Neural progenitor cell (in vitro differentiated cells): ENCODE measurements at regions not wholly inside any gene's neighbourhood (a gene's known extent, or its start where the extent isn't known, plus 50 kb on each side); places are given as distances from the start of the nearest gene placed in this dataset.
A peak's percentile ranks its signal among the peaks of the same experiment; 100 is the strongest.

Experiments used
- DNase-seq: peaks from one replicate; pipeline ENCODE4 v3.0.0-alpha.2; 2016; ENCODE audit warnings: low spot score
- H2AFZ ChIP-seq: fragments of 200-600 bp; sonication (generic); replicated peaks from 2 replicates; pipeline ENCODE4 v1.6.1; 2016; ENCODE audit warnings: antibody characterized with exemption
- H3F3A ChIP-seq: fragments of 200-600 bp; sonication (generic); 2 replicates; pipeline ENCODE4 v1.6.1; 2016; ENCODE audit warnings: antibody characterized with exemption, low read depth
- H3K27ac ChIP-seq: fragments of 200-600 bp; sonication (generic); 2 replicates; pipeline ENCODE4 v1.5.1; 2016; ENCODE audit warnings: mild to moderate bottlenecking
- H3K27me3 ChIP-seq: fragments of 200-600 bp; sonication (generic); 2 replicates; pipeline ENCODE4 v1.6.1; 2016; ENCODE audit warnings: mild to moderate bottlenecking, moderate library complexity
- H3K36me3 ChIP-seq: fragments of 200-600 bp; sonication (generic); 2 replicates; pipeline ENCODE4 v1.5.1; 2016
- H3K4me1 ChIP-seq: fragments of 200-600 bp; sonication (generic); 2 replicates; pipeline ENCODE4 v1.6.1; 2016; ENCODE audit warnings: mixed run types
- H3K4me2 ChIP-seq: fragments of 200-600 bp; sonication (generic); 2 replicates; pipeline ENCODE4 v1.6.1; 2016
- H3K4me3 ChIP-seq: fragments of 200-600 bp; sonication (generic); 2 replicates; pipeline ENCODE4 v1.5.1; 2016
- H3K79me2 ChIP-seq: fragments of 200-600 bp; sonication (generic); 2 replicates; pipeline ENCODE4 v1.6.1; 2016; ENCODE audit warnings: low read depth
- H3K9ac ChIP-seq: fragments of 200-600 bp; sonication (generic); 2 replicates; pipeline ENCODE4 v1.6.1; 2016
- H3K9me3 ChIP-seq: fragments of 200-600 bp; sonication (generic); 2 replicates; pipeline ENCODE4 v1.5.1; 2016; ENCODE audit warnings: low read depth
- H4K20me1 ChIP-seq: fragments of 200-600 bp; sonication (generic); 2 replicates; pipeline ENCODE4 v1.6.1; 2016; ENCODE audit warnings: low read depth
- H3K27ac Mint-ChIP-seq: 3 replicates; pipeline ENCODE4 v1.8.0; 2021; ENCODE audit warnings: mixed read lengths
- H3K27me3 Mint-ChIP-seq: 2 replicates; pipeline ENCODE4 v1.8.0; 2022; ENCODE audit warnings: low read depth, mild to moderate bottlenecking, inconsistent platforms, moderate library complexity, mixed read lengths; ENCODE audit not compliant: insufficient read depth
- H3K36me3 Mint-ChIP-seq: 3 replicates; pipeline ENCODE4 v1.8.0; 2021; ENCODE audit warnings: mixed read lengths
- H3K4me1 Mint-ChIP-seq: 3 replicates; pipeline ENCODE4 v1.8.0; 2021; ENCODE audit warnings: mixed read lengths
- H3K4me3 Mint-ChIP-seq: 3 replicates; pipeline ENCODE4 v1.8.0; 2021; ENCODE audit warnings: mild to moderate bottlenecking, moderate library complexity, mixed read lengths
- H3K9me3 Mint-ChIP-seq: 3 replicates; pipeline ENCODE4 v1.8.0; 2020; ENCODE audit warnings: mixed read lengths
- CTCF ChIP-seq: fragments of 200-600 bp; sonication (generic); IDR thresholded peaks from 2 replicates; pipeline ENCODE4 v1.5.1; 2017; ENCODE audit warnings: antibody characterized with exemption, mild to moderate bottlenecking
- EZH2 ChIP-seq: fragments of 200-600 bp; sonication (generic); IDR thresholded peaks from 2 replicates; pipeline ENCODE4 v1.6.1; 2017; ENCODE audit warnings: antibody characterized with exemption, mild to moderate bottlenecking, moderate library complexity
- EZH2phosphoT487 ChIP-seq: fragments of 200-600 bp; sonication (generic); IDR thresholded peaks from 2 replicates; pipeline ENCODE4 v1.6.1; 2017; ENCODE audit warnings: antibody characterized with exemption

- no peak overlapping the region for H3K4me2 ChIP-seq
- peaks cover 3% of the 10 kb centered on the region for H3K27me3 Mint-ChIP-seq
- no peak overlapping the region for H3K4me3 ChIP-seq
- H4K20me1 ChIP-seq = no peaks in the 10 kb centered on the region
- TF ChIP-seq EZH2phosphoT487 (no peak), CTCF (no peak), EZH2 (no peak)
- no peaks in the 10 kb centered on the region for H3K9me3 Mint-ChIP-seq
- H3K27ac Mint-ChIP-seq = no peak overlapping the region
- H3K36me3 Mint-ChIP-seq = no peaks in the 10 kb centered on the region
- H2AFZ ChIP-seq = no peak overlapping the region
- no peaks in the 10 kb centered on the region for H3K36me3 ChIP-seq
- H3K27me3 ChIP-seq = no peaks in the 10 kb centered on the region
- no peak overlapping the region for H3K27ac ChIP-seq
- no peaks in the 10 kb centered on the region for H3K4me1 ChIP-seq
- no peaks in the 10 kb centered on the region for H3K9me3 ChIP-seq
- no peaks in the 10 kb centered on the region for H3F3A ChIP-seq
- no peaks in the 10 kb centered on the region for H3K4me1 Mint-ChIP-seq
- DNase-seq = no peak
- no peak overlapping the region for H3K9ac ChIP-seq
- no peaks in the 10 kb centered on the region for H3K79me2 ChIP-seq
- no peak overlapping the region for H3K4me3 Mint-ChIP-seq
These were observed 157.6 kb downstream of the MCHR2 start for GRCh38 chr6:99836471-99836870.

- no peak overlapping the region for H3K4me2 ChIP-seq
- no peaks in the 10 kb centered on the region for H3K36me3 Mint-ChIP-seq
These were observed 155.4 kb downstream of the MCHR2 start for GRCh38 chr6:99838607-99839006.

GRCh38 chr6:99841297-99841696 is 152.7 kb downstream of the MCHR2 start:
- peaks cover 14% of the 10 kb centered on the region for H3K4me1 Mint-ChIP-seq
- Histone ChIP-seq H3K79me2 (no peaks in the 10 kb centered on the region), H3K4me1 (no peaks in the 10 kb centered on the region), H3F3A (no peaks in the 10 kb centered on the region), H3K36me3 (no peaks in the 10 kb centered on the region), H3K9me3 (no peaks in the 10 kb centered on the region), H3K4me3 (no peak overlapping the region), H3K27me3 (no peaks in the 10 kb centered on the region), H4K20me1 (no peaks in the 10 kb centered on the region), H3K9ac (no peak overlapping the region), H2AFZ (no peak overlapping the region), H3K4me2 (no peak overlapping the region), H3K27ac (no peak overlapping the region)
- no peak overlapping the region for H3K4me3 Mint-ChIP-seq
- TF ChIP-seq CTCF = no peak
- TF ChIP-seq EZH2 = no peak
- TF ChIP-seq EZH2phosphoT487 = no peak
- H3K27me3 Mint-ChIP-seq = no peaks in the 10 kb centered on the region
- H3K27ac Mint-ChIP-seq = no peak overlapping the region
- no peaks in the 10 kb centered on the region for H3K9me3 Mint-ChIP-seq
- H3K36me3 Mint-ChIP-seq = no peaks in the 10 kb centered on the region
- DNase-seq = no peak

More at GRCh38 chr6:99838607-99839006, 155.4 kb downstream of the MCHR2 start:
- Histone ChIP-seq H3K27me3 (no peaks in the 10 kb centered on the region), H3K27ac (no peak overlapping the region), H4K20me1 (no peaks in the 10 kb centered on the region), H3K9me3 (no peaks in the 10 kb centered on the region), H2AFZ (peak overlapping the region; percentile 17), H3F3A (no peaks in the 10 kb centered on the region), H3K4me3 (no peak overlapping the region), H3K9ac (no peak overlapping the region), H3K4me1 (no peaks in the 10 kb centered on the region), H3K79me2 (no peaks in the 10 kb centered on the region), H3K36me3 (no peaks in the 10 kb centered on the region)
- H3K4me3 Mint-ChIP-seq = no peak overlapping the region
- DNase-seq = peak; percentile 12
- TF ChIP-seq EZH2 = no peak
- no peak for TF ChIP-seq CTCF
- no peak for TF ChIP-seq EZH2phosphoT487
- H3K9me3 Mint-ChIP-seq = no peaks in the 10 kb centered on the region
- no peak overlapping the region for H3K27ac Mint-ChIP-seq
- H3K27me3 Mint-ChIP-seq = peaks cover 2% of the 10 kb centered on the region
- H3K4me1 Mint-ChIP-seq = no peaks in the 10 kb centered on the region

GRCh38 chr6:99846006-99846405 is 148.0 kb downstream of the MCHR2 start:
- H2AFZ ChIP-seq = no peak overlapping the region
- TF ChIP-seq EZH2 (no peak), EZH2phosphoT487 (no peak), CTCF (no peak)
- Mint-ChIP-seq H3K4me1 (peaks cover 14% of the 10 kb centered on the region), H3K9me3 (no peaks in the 10 kb centered on the region), H3K27me3 (no peaks in the 10 kb centered on the region), H3K27ac (no peak overlapping the region), H3K4me3 (no peak overlapping the region), H3K36me3 (no peaks in the 10 kb centered on the region)
- no peaks in the 10 kb centered on the region for H3K4me1 ChIP-seq
- DNase-seq = no peak
- no peaks in the 10 kb centered on the region for H3F3A ChIP-seq
- H4K20me1 ChIP-seq = no peaks in the 10 kb centered on the region
- no peaks in the 10 kb centered on the region for H3K79me2 ChIP-seq
- no peak overlapping the region for H3K4me3 ChIP-seq
- no peaks in the 10 kb centered on the region for H3K36me3 ChIP-seq
- no peak overlapping the region for H3K27ac ChIP-seq
- H3K4me2 ChIP-seq = no peak overlapping the region
- no peaks in the 10 kb centered on the region for H3K27me3 ChIP-seq
- H3K9me3 ChIP-seq = no peaks in the 10 kb centered on the region
- H3K9ac ChIP-seq = no peak overlapping the region
